BE2C (cell line): ENCODE measurements at regions not wholly inside any gene's neighbourhood (a gene's known extent, or its start where the extent isn't known, plus 50 kb on each side); places are given as distances from the start of the nearest gene placed in this dataset.

Experiments
- DNase-seq: peaks from one replicate; pipeline ENCODE4 v3.0.0-alpha.2; 2020
- H3K27me3 ChIP-seq: fragments of 250-450 bp; sonication (Bioruptor Pico); 2 replicates; pipeline ENCODE4 v1.5.1; 2020; ENCODE audit warnings: mild to moderate bottlenecking
- H3K36me3 ChIP-seq: fragments of 250-450 bp; sonication (Bioruptor Pico); 2 replicates; pipeline ENCODE4 v1.5.1; 2020; ENCODE audit warnings: mild to moderate bottlenecking
- H3K4me1 ChIP-seq: fragments of 250-450 bp; sonication (Bioruptor Pico); 2 replicates; pipeline ENCODE4 v1.5.1; 2020
- H3K4me3 ChIP-seq: 2 replicates; pipeline ENCODE4 v1.5.1; 2011; ENCODE audit warnings: low read depth, low read length
- H3K9me3 ChIP-seq: fragments of 250-450 bp; sonication (Bioruptor Pico); 2 replicates; pipeline ENCODE4 v1.5.1; 2020
- TF ChIP-seq, protein P1 (sequence below): IDR thresholded peaks from 2 replicates; pipeline ENCODE4 v1.5.1; 2012; ENCODE audit warnings: mild to moderate bottlenecking, low read depth, low read length

DNA sequence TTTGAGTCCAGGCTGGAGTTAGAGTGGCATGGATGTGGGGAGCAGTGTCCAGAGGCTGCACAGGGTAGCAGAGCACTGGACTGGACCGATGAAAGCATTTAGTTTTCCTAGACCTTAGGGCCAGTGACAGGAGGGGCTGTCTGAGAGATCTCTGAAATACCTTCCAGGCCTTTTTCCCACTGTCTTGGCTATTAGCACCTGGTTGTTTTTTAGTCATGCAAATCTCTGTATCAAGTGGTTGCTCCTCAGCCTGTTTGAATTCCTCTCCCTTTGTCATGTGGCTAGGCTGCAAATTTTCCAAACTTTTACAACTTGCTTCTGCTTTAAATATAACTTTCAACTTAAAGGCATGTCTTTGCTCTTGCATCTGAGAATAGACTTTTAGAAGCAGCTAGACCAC is 504.3 kb upstream of the VSTM2A start:
- no peaks in the 10 kb centered on the region for H3K4me1 ChIP-seq
- no peak for DNase-seq
- H3K4me3 ChIP-seq: no peak overlapping the region
- H3K27me3 ChIP-seq: no peaks in the 10 kb centered on the region
- TF ChIP-seq, protein P1, sequence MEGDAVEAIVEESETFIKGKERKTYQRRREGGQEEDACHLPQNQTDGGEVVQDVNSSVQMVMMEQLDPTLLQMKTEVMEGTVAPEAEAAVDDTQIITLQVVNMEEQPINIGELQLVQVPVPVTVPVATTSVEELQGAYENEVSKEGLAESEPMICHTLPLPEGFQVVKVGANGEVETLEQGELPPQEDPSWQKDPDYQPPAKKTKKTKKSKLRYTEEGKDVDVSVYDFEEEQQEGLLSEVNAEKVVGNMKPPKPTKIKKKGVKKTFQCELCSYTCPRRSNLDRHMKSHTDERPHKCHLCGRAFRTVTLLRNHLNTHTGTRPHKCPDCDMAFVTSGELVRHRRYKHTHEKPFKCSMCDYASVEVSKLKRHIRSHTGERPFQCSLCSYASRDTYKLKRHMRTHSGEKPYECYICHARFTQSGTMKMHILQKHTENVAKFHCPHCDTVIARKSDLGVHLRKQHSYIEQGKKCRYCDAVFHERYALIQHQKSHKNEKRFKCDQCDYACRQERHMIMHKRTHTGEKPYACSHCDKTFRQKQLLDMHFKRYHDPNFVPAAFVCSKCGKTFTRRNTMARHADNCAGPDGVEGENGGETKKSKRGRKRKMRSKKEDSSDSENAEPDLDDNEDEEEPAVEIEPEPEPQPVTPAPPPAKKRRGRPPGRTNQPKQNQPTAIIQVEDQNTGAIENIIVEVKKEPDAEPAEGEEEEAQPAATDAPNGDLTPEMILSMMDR: no peak
- H3K9me3 ChIP-seq: no peaks in the 10 kb centered on the region
- H3K36me3 ChIP-seq: no peaks in the 10 kb centered on the region

DNA sequence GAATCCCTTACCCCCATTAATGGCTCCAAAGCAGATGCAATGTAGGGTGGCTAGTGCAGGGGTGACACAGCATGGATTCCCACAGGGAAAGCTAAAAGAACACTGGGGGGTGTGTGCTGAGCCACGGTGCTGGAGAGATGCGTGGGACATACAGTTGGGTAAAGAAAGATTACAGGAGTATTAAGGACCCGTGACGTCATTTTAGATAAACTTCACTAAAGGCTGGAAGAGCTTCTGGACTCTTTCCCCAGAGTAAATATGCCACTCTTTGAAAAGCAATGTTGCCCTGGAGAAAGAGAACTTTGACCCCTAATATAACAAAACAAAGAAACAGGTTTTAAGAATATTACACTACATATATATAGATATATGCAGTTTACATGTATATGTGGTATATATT is 481.5 kb upstream of the VSTM2A start:
- Histone ChIP-seq H3K36me3 (no peaks in the 10 kb centered on the region), H3K4me1 (no peaks in the 10 kb centered on the region), H3K9me3 (no peaks in the 10 kb centered on the region), H3K4me3 (no peak overlapping the region), H3K27me3 (no peaks in the 10 kb centered on the region)
- TF ChIP-seq, protein P1: no peak
- no peak for DNase-seq

DNA sequence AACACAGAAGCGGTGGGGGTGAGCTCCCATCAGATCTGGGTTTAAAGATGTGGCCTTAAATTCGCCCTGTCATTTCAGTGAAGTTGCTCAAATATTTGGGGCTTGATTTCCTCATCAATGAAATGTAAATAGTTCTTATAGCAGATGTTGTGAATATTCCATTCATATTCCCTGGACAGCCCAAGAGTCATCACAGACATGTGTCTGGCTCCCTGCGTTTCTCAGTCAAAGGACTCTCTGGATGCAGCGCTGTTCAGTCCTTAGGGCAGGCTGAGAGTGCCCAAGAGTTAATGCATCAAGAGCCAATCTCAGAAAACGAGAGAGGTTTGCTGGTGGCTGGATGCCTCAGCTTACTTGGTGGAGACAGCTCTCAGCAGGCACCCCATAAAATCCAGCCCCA is 475.5 kb upstream of the VSTM2A start:
- no peaks in the 10 kb centered on the region for H3K27me3 ChIP-seq
- no peaks in the 10 kb centered on the region for H3K9me3 ChIP-seq
- no peak overlapping the region for H3K4me3 ChIP-seq
- H3K4me1 ChIP-seq: no peaks in the 10 kb centered on the region
- H3K36me3 ChIP-seq: no peaks in the 10 kb centered on the region
- DNase-seq: no peak
- TF ChIP-seq, protein P1: no peak

DNA sequence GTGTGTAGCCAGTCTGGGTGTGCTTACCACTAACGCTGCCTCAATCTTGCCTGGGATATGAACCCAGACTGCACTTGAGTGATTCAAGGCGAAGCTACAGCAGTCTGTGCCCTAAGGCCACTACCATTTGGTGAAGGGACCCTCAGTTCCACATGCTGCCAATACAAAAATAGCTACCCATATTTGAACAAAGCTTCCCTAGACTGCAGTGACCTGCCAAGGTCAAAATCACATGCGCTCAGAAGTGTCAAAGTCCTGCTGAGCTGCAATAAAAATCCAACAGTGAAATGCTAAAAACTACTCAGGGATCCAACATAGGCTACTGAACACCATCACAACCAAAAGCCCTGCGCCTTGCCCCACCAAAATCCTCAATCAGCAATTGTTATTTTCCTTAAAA is 472.3 kb upstream of the VSTM2A start:
- Histone ChIP-seq H3K4me1 (no peaks in the 10 kb centered on the region), H3K9me3 (no peaks in the 10 kb centered on the region), H3K27me3 (no peaks in the 10 kb centered on the region), H3K4me3 (no peak overlapping the region), H3K36me3 (no peaks in the 10 kb centered on the region)
- TF ChIP-seq, protein P1: no peak
- DNase-seq: no peak

DNA sequence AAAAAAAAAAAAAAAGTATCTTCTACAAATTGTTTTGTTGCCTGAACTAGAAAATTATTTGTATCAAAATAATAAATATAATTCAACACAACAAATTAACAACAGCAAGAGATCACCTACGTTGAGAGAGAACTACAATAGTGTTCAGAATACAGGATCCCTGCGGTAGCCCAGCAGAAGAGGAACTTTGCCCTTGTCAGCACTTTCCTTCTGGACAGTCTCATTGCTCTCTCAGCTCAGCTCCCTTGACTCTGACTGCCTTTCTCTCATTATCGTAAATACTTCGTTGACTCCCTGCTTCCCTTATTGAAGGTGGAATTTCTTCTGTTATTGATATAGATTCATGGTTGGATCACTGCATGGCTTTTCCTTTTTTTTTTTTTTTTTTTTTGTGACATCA is 469.5 kb upstream of the VSTM2A start:
- peaks cover 8% of the 10 kb centered on the region for H3K4me1 ChIP-seq
- no peak for DNase-seq
- H3K9me3 ChIP-seq: no peaks in the 10 kb centered on the region
- H3K36me3 ChIP-seq: no peaks in the 10 kb centered on the region
- no peaks in the 10 kb centered on the region for H3K27me3 ChIP-seq
- TF ChIP-seq, protein P1: no peak
- H3K4me3 ChIP-seq: no peak overlapping the region

DNA sequence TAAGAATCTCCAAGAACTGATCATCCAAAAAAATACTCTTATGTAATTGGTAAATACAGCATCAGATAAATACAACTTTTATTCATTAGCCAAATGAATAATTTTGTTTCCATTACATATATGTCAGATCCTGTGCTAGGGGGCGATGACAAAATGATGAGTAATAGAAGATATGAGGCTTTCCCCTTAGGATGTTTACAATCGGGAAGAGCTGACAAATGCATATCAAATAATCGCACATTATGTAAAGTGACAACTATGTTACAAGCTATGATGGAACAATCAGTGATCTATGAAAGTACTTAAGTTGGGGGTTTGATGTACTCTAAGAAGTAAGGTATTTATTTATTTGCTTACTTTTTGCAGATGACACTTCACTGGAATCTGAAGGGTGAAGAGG is 465.6 kb upstream of the VSTM2A start:
- no peak for DNase-seq
- Histone ChIP-seq H3K4me3 (no peak overlapping the region), H3K27me3 (no peaks in the 10 kb centered on the region), H3K36me3 (no peaks in the 10 kb centered on the region), H3K9me3 (no peaks in the 10 kb centered on the region), H3K4me1 (peaks cover 22% of the 10 kb centered on the region)
- TF ChIP-seq, protein P1: no peak
